CD14-positive monocyte (primary cell): ENCODE measurements at regions not wholly inside any gene's neighbourhood (a gene's known extent, or its start where the extent isn't known, plus 50 kb on each side); places are given as distances from the start of the nearest gene placed in this dataset.

ENCODE experiments used
- DNase-seq, 3 donors: peaks; one replicate each; pipeline ENCODE4 v3.0.0-alpha.2; 2011 to 2022
- H2AFZ ChIP-seq: 2 replicates; pipeline ENCODE4 v1.6.0; 2012; ENCODE audit warnings: mild to moderate bottlenecking, low read depth, low read length, inconsistent platforms; ENCODE audit not compliant: insufficient read depth, poor library complexity, severe bottlenecking
- H3K27ac ChIP-seq, 2 donors: 1 replicate in 1 of 2; 2 replicates in 1 of 2; pipeline ENCODE4 v1.5.1; 2012 to 2013; ENCODE audit warnings: low read length in 2 of 2, control low read depth in 1 of 2, inconsistent platforms in 1 of 2, low read depth in 1 of 2, mild to moderate bottlenecking in 1 of 2
- H3K27me3 ChIP-seq, 2 donors: one replicate each; pipeline versions ENCODE4 v1.6.0 to v1.6.1; 2011 to 2013; ENCODE audit warnings: low read length in 2 of 2; ENCODE audit not compliant: control insufficient read depth in 2 of 2, insufficient read depth in 2 of 2
- H3K36me3 ChIP-seq, 2 donors: replicated peaks in 1 of 2; 1 replicate in 1 of 2; 2 replicates in 1 of 2; pipeline versions ENCODE4 v1.5.1 to v1.6.1; 2012 to 2013; ENCODE audit warnings: low read length in 2 of 2, control low read depth in 1 of 2, inconsistent platforms in 1 of 2, mild to moderate bottlenecking in 1 of 2; ENCODE audit not compliant: insufficient read depth in 2 of 2, control insufficient read depth in 1 of 2
- H3K4me1 ChIP-seq, 2 donors: 1 replicate in 1 of 2; 2 replicates in 1 of 2; pipeline versions ENCODE4 v1.5.1 to v1.6.1; 2012 to 2013; ENCODE audit warnings: low read length in 2 of 2, control low read depth in 1 of 2, inconsistent platforms in 1 of 2, mild to moderate bottlenecking in 1 of 2, moderate library complexity in 1 of 2; ENCODE audit not compliant: insufficient read depth in 2 of 2, control insufficient read depth in 1 of 2
- H3K4me2 ChIP-seq: replicated peaks from 2 replicates; pipeline ENCODE3; 2012; ENCODE audit warnings: low read length, moderate library complexity, mild to moderate bottlenecking; ENCODE audit not compliant: poor library complexity, severe bottlenecking; ENCODE audit errors: extremely low read depth
- H3K4me3 ChIP-seq, 3 experiments: fragments of 200-600 bp in 1 of 3; sonication (generic) in 1 of 3; replicated peaks in 1 of 3; 1 replicate in 2 of 3; 2 replicates in 1 of 3; pipeline ENCODE4 v1.5.1; 2011 to 2013; ENCODE audit warnings: low read length in 3 of 3, mild to moderate bottlenecking in 3 of 3, control low read depth in 2 of 3, low read depth in 2 of 3, inconsistent platforms in 1 of 3, moderate library complexity in 1 of 3
- H3K79me2 ChIP-seq: 2 replicates; pipeline ENCODE4 v1.6.0; 2012; ENCODE audit warnings: mild to moderate bottlenecking, control low read depth, inconsistent platforms, low read length, moderate library complexity; ENCODE audit not compliant: insufficient read depth
- H3K9ac ChIP-seq: 2 replicates; pipeline ENCODE4 v1.6.0; 2017; ENCODE audit warnings: low read length, mild to moderate bottlenecking; ENCODE audit not compliant: insufficient read depth, poor library complexity, severe bottlenecking
- H3K9me3 ChIP-seq, 2 donors: replicated peaks in 1 of 2; 1 replicate in 1 of 2; 2 replicates in 1 of 2; pipeline versions ENCODE4 v1.5.1 to v1.6.1; 2012 to 2013; ENCODE audit warnings: low read length in 2 of 2, control low read depth in 1 of 2; ENCODE audit not compliant: control insufficient read depth in 1 of 2, insufficient read depth in 1 of 2
- H4K20me1 ChIP-seq: 2 replicates; pipeline ENCODE4 v1.6.0; 2012; ENCODE audit warnings: mild to moderate bottlenecking, low read length, control low read depth, moderate library complexity; ENCODE audit not compliant: insufficient read depth
- H3K27ac Mint-ChIP-seq, 7 donors: one replicate each; pipeline ENCODE4 v1.8.0; 2020; ENCODE audit warnings: mild to moderate bottlenecking in 7 of 7, mixed read lengths in 7 of 7, moderate library complexity in 6 of 7, inconsistent platforms in 2 of 7
- H3K27me3 Mint-ChIP-seq, 3 donors: one replicate each; pipeline ENCODE4 v1.8.0; 2021 to 2022; ENCODE audit warnings: low read depth in 3 of 3, mild to moderate bottlenecking in 3 of 3, mixed read lengths in 3 of 3, moderate library complexity in 3 of 3, inconsistent platforms in 1 of 3
- H3K36me3 Mint-ChIP-seq, 2 donors: one replicate each; pipeline ENCODE4 v1.8.0; 2020; ENCODE audit warnings: mixed read lengths in 2 of 2, inconsistent platforms in 1 of 2, mild to moderate bottlenecking in 1 of 2
- H3K4me1 Mint-ChIP-seq: one replicate; pipeline ENCODE4 v1.8.0; 2020; ENCODE audit warnings: mild to moderate bottlenecking, mixed read lengths
- H3K4me3 Mint-ChIP-seq, 2 donors: one replicate each; pipeline ENCODE4 v1.8.0; 2020; ENCODE audit warnings: mild to moderate bottlenecking in 2 of 2, mixed read lengths in 2 of 2, moderate library complexity in 1 of 2
- H3K9me3 Mint-ChIP-seq, 7 donors: one replicate each; pipeline ENCODE4 v1.8.0; 2020 to 2022; ENCODE audit warnings: mixed read lengths in 7 of 7, mild to moderate bottlenecking in 6 of 7, moderate library complexity in 6 of 7, inconsistent platforms in 2 of 7
- WGBS: methylation state at CpG from one replicate; pipeline ENCODE4 v1.1.5; 2013; ENCODE audit warnings: missing lambda C conversion rate; ENCODE audit not compliant: insufficient coverage; 5-methylcytosine and 5-hydroxymethylcytosine counted together
- intact Hi-C, 2 donors: fragments of 100-400 bp; cut with micrococcal nuclease; formaldehyde crosslinking; loops; one replicate each; pipeline versions ENCODE4 v1.15.0 to v1.15.1; 2023
- TF ChIP-seq, protein P1 (sequence below): fragments of 200-600 bp; IDR thresholded peaks from one replicate; pipeline ENCODE4 v1.8.0; 2022; ENCODE audit warnings: antibody characterized with exemption, mild to moderate bottlenecking

DNA sequence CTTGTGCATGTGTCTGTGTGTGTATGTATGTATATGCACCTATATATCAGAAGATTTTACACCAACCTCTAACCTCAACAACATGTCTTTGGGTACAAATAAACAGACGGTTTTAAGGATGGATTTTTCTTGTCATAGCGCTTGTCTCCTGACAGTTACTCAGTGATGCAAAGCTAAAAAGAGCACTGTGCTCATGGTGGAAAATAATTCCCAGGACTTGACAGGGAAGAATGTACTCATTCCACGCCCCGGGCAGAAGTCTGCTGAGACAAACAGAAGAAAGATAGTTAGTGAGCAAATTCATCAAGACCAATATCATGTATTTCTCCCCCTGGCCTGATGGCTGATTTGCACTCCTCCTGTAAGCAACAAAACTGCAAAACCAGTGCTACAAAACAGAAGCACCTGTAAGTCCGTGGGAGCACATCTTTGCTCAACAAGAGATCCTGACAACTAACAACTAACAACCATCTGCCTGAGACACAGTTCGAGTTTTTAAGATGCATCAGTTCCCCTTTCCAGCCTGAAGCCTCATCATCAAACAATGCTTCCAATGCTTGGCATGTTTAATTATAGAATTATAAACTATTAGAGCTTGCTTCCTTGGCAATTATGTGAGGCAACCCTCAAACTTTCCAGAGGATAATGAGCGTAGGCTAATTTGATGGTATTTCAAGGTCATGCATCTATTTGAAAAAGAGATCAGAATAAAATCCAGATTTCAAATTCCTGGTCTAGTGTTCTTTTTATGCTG lies 812.7 kb upstream of the MIR17HG start:
- Mint-ChIP-seq H3K4me1 (no peaks in the 10 kb centered on the region), H3K36me3 (no peaks in the 10 kb centered on the region), H3K9me3 (peaks cover 2 to 7% (median 4%) of the 10 kb centered on the region in 7 donors), H3K4me3 (no peak overlapping the region), H3K27ac (no peak overlapping the region), H3K27me3 (peaks cover 0 to 2% (median 0%) of the 10 kb centered on the region in 3 donors)
- intact Hi-C loops, result no loop called here
- H3K27ac ChIP-seq, result no peak overlapping the region
- no peaks in the 10 kb centered on the region for H3K36me3 ChIP-seq
- H3K4me3 ChIP-seq, result no peak overlapping the region
- no peak overlapping the region for H3K9ac ChIP-seq
- H3K79me2 ChIP-seq, result no peaks in the 10 kb centered on the region
- H3K4me1 ChIP-seq, result no peaks in the 10 kb centered on the region
- H3K27me3 ChIP-seq, result no peaks in the 10 kb centered on the region
- 83% methylated on average over 1 of the region's 7 CpGs for WGBS
- H2AFZ ChIP-seq, result no peak overlapping the region
- DNase-seq, result no peak
- TF ChIP-seq, protein P1, sequence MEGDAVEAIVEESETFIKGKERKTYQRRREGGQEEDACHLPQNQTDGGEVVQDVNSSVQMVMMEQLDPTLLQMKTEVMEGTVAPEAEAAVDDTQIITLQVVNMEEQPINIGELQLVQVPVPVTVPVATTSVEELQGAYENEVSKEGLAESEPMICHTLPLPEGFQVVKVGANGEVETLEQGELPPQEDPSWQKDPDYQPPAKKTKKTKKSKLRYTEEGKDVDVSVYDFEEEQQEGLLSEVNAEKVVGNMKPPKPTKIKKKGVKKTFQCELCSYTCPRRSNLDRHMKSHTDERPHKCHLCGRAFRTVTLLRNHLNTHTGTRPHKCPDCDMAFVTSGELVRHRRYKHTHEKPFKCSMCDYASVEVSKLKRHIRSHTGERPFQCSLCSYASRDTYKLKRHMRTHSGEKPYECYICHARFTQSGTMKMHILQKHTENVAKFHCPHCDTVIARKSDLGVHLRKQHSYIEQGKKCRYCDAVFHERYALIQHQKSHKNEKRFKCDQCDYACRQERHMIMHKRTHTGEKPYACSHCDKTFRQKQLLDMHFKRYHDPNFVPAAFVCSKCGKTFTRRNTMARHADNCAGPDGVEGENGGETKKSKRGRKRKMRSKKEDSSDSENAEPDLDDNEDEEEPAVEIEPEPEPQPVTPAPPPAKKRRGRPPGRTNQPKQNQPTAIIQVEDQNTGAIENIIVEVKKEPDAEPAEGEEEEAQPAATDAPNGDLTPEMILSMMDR, result no peak
- H3K9me3 ChIP-seq, result peaks cover 5 to 6% of the 10 kb centered on the region in 2 donors
- no peaks in the 10 kb centered on the region for H4K20me1 ChIP-seq
- no peak overlapping the region for H3K4me2 ChIP-seq

DNA sequence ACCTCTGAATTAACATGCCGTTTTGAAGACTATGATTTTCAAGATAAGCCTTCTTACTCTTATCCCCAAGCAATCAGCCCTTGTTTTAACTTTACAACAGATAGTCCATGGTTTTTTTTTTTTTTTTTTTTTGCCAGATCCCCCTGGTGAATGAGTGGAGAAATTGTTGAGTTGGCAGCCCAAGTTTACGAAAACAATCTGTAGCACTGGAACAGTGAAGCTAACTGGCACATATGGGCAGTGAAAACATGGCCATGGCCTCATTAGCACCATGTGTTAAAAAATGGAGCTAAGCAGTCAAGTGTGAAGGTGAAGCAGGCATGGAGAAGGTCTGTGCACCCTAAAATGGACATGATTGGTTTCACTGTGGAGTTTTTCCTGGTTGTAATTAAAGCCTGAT lies 812.1 kb upstream of the MIR17HG start:
- TF ChIP-seq, protein P1, result no peak
- no peak overlapping the region for H3K4me3 Mint-ChIP-seq
- H3K9me3 ChIP-seq, result peaks cover 5 to 6% of the 10 kb centered on the region in 2 donors

More for the DNA sequence above, 812.1 kb upstream of the MIR17HG start:
- Mint-ChIP-seq H3K27me3 (peaks cover 0 to 2% (median 0%) of the 10 kb centered on the region in 3 donors), H3K27ac (no peak overlapping the region), H3K4me1 (no peaks in the 10 kb centered on the region), H3K9me3 (peaks cover 2 to 12% (median 5%) of the 10 kb centered on the region in 7 donors), H3K36me3 (no peaks in the 10 kb centered on the region)
- H2AFZ ChIP-seq, result no peak overlapping the region
- no peaks in the 10 kb centered on the region for H3K4me1 ChIP-seq
- H3K36me3 ChIP-seq, result no peaks in the 10 kb centered on the region
- no peak for DNase-seq
- no peak overlapping the region for H3K27ac ChIP-seq
- H3K79me2 ChIP-seq, result no peaks in the 10 kb centered on the region
- H3K4me3 ChIP-seq, result no peak overlapping the region
- no peaks in the 10 kb centered on the region for H4K20me1 ChIP-seq
- 100% methylated on average over 1 of the region's 2 CpGs for WGBS
- intact Hi-C loops, result no loop called here
- H3K9ac ChIP-seq, result no peak overlapping the region
- no peak overlapping the region for H3K4me2 ChIP-seq
- H3K27me3 ChIP-seq, result no peaks in the 10 kb centered on the region
